ENCODE measurements at regions not wholly inside any gene's neighbourhood (a gene's known extent, or its start where the extent isn't known, plus 50 kb on each side); places are given as distances from the start of the nearest gene placed in this dataset.

DNA sequence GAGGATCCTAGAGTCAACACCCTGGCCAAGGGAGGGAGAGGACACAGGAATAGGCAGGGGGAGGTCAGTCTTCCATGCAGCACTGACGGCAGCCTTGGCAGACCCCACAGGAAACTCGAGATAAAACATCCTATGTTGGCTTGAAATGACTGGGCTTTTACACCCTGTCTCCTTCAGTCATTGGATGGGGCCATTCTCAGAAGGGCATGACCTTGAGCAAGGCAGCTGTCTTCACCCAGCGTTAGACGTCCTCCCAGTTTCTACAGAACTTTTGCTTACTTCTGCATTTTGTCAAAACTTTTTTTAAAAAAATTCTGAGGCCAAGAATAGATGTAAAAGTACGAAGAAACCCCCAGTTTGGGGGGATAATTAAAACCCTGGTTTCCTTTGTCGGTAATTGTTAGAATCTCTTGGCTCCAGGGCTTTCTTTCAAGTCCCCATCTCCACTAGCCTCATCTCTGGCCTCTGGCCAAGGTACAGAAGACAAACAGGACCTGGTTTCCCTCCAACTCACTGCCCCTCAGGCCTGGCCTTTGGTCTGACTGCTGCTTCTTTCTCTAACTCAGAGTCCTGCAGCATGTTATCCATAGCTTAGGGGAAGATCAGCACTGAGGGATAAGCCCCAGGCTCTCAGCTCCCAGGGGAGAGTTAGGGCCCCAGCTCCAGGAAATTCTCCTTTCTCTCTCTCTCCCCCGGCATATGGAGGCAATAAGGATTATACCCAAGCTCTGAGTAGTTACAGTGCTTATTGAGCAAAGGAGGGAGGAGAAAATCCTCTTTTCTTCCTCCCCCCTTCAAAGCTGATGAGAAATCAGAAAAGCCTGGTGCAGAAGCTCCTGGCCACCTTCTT is 51.6 kb upstream of the KCND3 start:
- DNase-seq (ENCODE audit: low read depth in 4 of 4, low spot score in 2 of 4): no peak

DNA sequence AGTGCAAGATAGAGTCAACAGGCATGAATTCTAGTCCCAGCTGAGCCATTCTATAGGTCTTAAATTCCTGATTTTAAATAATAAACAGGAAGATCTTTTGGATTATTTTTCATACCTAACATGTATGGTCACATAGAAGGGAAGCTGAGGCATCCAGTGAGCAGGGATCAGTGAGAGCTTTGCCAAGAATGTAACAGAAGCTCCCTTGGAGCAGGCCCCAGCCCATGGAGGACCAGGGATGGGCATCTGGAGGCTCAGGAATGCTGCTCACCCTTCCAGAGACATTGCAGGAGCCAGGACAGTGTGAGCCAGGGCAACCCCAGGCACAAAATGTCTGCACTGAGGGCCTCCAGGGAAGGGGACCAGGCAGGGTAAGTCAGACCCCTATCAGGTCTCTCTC is 54.4 kb upstream of the KCND3 start:
- DNase-seq (ENCODE audit: low read depth in 4 of 4, low spot score in 2 of 4): no peak

GRCh38 chr1:112044745-112045144 is 55.3 kb upstream of the KCND3 start:
- DNase-seq (ENCODE audit: low read depth in 4 of 4, low spot score in 2 of 4): no peak

DNA sequence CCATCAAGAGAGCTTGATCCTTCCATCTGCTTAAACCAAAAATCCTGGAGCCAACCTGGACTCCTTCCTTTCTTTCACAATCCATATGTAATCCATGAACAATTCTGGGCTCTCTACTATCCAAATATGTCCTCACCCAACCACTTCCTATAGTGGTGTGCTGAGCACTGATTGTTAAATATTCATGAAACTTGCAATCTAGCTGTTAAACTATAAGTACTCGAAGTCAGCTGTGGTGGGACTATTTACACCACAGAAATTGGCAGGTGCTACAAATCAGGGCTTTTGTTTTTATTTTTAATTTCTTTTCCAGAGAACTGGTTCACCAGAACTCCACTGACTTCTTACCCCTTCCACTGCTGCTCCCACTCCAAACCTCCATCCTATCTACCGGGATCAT is 57.2 kb upstream of the KCND3 start:
- DNase-seq (ENCODE audit: low read depth in 4 of 4, low spot score in 2 of 4): no peak

- DNase-seq (ENCODE audit: low read depth in 4 of 4, low spot score in 2 of 4): no peak
These were observed 59.0 kb upstream of the KCND3 start for GRCh38 chr1:112048421-112048820.

DNA sequence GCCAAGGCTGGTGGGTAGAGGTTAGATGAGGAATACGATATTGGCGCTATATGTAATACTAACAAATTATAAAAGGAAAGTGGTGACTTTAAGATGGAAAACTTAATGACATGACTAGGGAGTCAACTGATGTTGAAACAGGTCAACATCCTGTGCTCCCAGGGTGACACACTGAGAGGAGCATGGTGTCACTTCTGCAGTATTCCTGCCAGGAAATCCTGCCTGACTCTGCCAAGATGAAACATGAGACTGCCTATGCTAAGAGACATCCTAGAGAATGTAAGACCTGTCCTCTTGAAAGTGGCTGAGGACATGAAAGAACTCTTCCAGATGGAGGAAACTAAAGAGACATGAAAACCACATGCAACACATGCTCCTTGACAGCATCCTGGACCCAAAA is 65.0 kb upstream of the KCND3 start:
- DNase-seq (ENCODE audit: low read depth in 4 of 4, low spot score in 2 of 4): no peak

- no peak for DNase-seq (ENCODE audit: low read depth in 4 of 4, low spot score in 2 of 4)
These were observed 66.9 kb upstream of the KCND3 start for GRCh38 chr1:112056354-112056753.

DNA sequence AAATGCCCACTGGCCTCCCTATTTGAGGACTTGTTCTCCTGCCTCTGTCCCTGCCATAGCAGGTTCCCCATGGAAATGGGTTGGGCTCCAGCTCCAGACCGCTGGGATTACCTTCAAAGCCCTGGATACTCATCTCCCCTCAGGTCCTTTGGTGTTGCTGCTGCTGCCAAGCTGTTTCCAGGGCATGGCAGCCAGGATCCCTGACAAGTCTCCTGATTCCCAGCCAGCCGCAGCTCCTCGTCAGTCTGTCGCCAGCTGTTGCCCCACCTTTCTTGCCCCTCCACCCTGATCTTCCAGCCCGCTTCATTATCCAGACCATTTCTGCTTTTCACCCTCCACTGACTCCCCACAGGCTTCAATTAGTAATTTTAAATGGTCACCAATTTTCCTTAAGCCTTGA is 68.3 kb upstream of the KCND3 start:
- no peak for DNase-seq (ENCODE audit: low read depth in 4 of 4, low spot score in 2 of 4)

GRCh38 chr1:112058815-112059450 is 69.5 kb upstream of the KCND3 start:
- no peak for DNase-seq (ENCODE audit: low read depth in 4 of 4, low spot score in 2 of 4)

DNA sequence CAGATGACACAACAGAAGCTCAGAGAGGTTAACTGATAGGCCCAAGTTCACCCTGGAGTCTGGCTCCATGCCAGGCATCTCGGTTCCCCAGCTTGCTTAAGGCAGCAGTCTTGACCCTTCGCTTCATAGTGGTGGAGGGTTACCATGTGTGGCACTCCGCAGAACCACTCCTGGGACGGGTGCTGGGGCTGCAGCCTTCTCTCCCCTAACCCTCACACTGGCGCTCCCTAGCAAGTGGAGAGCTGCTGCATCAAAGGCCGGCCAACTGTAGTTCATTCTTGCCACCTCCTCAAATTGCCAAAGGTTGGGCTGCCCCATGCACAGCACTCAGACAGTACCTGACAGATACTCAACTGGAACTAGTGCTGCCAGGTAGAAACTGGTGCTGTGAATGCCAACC is 70.2 kb upstream of the KCND3 start:
- DNase-seq (ENCODE audit: low read depth in 4 of 4, low spot score in 2 of 4): no peak

- DNase-seq (ENCODE audit: low read depth in 4 of 4, low spot score in 2 of 4): no peak
These were observed 70.8 kb upstream of the KCND3 start for GRCh38 chr1:112060261-112060660.

DNA sequence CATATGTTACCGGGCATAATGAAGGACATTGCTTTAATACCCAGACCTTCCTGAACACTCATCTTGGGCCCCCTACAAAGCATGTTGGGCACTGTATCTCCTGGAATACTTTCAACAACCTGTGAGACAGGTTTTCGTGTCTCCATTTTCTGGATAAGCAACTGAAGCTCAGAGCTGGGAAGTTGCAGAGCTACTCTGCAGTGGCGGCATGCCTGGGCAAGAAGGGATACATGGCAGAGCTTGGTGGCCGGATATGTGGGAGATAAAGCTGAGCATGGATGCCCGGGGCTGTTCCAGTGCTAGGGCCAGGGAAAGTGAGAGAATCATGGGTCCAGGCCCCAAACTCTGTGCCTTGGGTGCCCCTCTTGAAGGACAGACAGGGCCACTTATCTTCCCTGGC is 71.6 kb upstream of the KCND3 start:
- no peak for DNase-seq (ENCODE audit: low read depth in 4 of 4, low spot score in 2 of 4)

DNA sequence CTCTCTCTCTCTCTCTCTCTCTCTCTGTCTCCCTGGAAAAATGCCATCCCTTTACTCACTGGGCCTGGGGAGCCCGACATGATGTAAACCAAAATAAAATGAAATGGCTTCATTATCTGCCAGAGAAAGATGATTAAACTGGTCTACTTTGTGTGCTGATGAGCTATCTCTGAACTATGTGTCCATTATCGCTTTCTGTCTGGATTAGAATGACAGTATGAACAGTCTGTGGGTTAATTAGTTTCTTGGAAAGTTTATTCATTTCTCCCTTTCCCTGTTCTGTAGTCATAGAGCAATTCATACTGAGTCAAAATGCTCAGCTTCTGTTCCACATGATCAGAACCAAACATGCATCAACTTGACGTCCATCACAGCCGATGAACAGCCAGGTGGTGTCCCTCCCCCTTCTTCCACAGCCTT is 72.4 kb upstream of the KCND3 start:
- DNase-seq (ENCODE audit: low read depth in 4 of 4, low spot score in 2 of 4): no peak

- no peak for DNase-seq (ENCODE audit: low read depth in 4 of 4, low spot score in 2 of 4)
These were observed 74.6 kb upstream of the KCND3 start for GRCh38 chr1:112063781-112064728.

- no peak for DNase-seq (ENCODE audit: low read depth in 4 of 4, low spot score in 2 of 4)
These were observed 78.5 kb upstream of the KCND3 start for GRCh38 chr1:112067989-112068388.

DNA sequence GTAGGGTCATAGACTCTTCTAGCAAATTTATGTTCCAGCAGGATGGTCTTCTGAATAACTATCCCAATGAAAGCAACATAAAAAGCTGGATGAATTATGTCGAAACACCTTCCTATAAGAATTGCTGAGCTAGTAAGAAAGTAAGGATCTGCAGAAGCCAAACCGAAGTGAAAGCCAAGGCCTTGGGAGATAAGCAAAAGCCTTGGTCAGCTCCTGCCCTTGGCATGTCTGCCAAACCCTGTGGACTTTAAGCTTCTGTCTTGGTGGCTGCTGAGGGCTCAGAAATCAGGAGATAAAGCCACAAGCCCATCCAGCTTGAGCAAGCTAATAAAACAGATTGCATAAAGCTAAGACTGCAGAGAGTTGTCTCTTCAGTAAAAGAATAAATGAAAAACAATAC is 81.2 kb upstream of the KCND3 start:
- no peak for DNase-seq (ENCODE audit: low read depth in 4 of 4, low spot score in 2 of 4)

DNA sequence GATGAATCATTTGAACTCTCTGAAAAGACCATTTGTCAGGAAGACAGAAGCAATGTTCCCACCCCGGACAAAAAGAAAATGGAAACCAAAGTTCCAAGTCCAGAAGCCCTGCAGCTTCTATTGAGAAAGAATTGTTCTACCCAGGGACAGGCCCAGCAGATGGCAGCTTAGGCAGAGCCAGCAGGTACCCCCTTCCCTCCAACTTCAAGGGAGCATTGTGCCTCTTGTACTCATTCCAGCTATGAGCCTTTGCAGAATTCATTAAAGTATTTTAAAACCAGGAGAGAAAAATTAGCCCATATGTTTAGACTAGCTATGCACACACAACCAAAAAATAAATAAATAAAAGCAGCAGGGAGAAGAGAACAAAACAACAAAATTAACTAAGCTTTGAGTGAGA is 85.2 kb upstream of the KCND3 start:
- no peak for DNase-seq (ENCODE audit: low read depth in 4 of 4, low spot score in 2 of 4)

DNA sequence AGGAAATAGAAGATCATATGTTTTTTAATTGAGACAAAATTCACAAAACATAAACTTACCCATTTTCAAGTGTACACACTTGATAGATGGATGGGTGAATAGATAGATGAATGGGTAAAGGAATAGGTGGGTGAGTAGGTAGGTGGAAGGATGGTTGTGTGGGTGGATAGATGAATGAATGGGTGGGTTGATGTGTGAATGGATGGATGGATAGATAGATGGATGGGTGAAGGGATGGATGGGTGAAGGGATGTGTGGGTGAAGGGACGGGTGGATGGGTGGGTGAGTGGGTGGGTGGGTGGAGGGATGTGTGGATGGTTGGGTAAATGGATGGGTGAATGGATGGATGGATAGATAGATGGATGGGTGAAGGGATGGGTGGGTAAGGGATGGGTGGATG is 86.1 kb upstream of the KCND3 start:
- no peak for DNase-seq (ENCODE audit: low read depth in 4 of 4, low spot score in 2 of 4)

GRCh38 chr1:112079446-112079845 is 90.0 kb upstream of the KCND3 start:
- no peak for DNase-seq (ENCODE audit: low read depth in 4 of 4, low spot score in 2 of 4)

DNA sequence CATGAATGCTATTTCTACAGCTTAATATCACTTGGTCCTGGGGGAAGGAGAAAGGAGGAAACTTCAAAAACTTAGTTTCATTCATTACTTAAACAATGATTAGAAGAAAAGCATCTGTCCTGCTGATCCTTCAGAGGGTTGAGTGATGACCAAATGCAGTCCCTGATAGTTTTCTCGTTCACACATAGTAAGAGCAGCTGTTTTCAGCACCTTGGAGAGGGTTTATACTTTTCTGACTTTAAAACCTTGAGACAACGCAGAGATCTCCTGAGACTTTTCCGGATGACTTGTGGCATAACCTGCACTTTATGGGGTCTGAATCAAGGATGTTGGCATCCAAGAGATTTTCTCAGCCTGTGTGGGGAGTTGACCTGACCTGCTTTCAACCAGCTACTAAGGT is 94.0 kb upstream of the KCND3 start:
- DNase-seq (ENCODE audit: low read depth in 4 of 4, low spot score in 2 of 4): peak in 2 of 4 donors; percentile 10 to 15

GRCh38 chr1:112092656-112093371 is 103.3 kb upstream of the KCND3 start:
- no peak for DNase-seq (ENCODE audit: low read depth in 4 of 4, low spot score in 2 of 4)
